HL-60 (cell line): ENCODE measurements at regions not wholly inside any gene's neighbourhood (a gene's known extent, or its start where the extent isn't known, plus 50 kb on each side); places are given as distances from the start of the nearest gene placed in this dataset.
"Not testable (repeated sequence)": the region's sequence is repeated elsewhere in the genome, so short reads cannot be mapped to it uniquely, and the experiment has no call there.

Experiments
- GABPA ChIP-seq: IDR thresholded peaks from 2 replicates; pipeline ENCODE4 v1.6.1; 2012; ENCODE audit warnings: low read depth
- POLR2AphosphoS5 ChIP-seq: IDR thresholded peaks from 2 replicates; pipeline ENCODE4 v1.6.1; 2012; ENCODE audit warnings: low read depth
- REST ChIP-seq: IDR thresholded peaks from 2 replicates; pipeline ENCODE4 v1.6.1; 2012; ENCODE audit warnings: low read depth; ENCODE audit not compliant: insufficient replicate concordance
- TF ChIP-seq, protein P1 (sequence below): IDR thresholded peaks from one replicate; pipeline ENCODE4 v1.5.1; 2011; ENCODE audit warnings: low read length, control low read depth, inconsistent platforms; ENCODE audit not compliant: insufficient read depth

- TF ChIP-seq, protein P1, sequence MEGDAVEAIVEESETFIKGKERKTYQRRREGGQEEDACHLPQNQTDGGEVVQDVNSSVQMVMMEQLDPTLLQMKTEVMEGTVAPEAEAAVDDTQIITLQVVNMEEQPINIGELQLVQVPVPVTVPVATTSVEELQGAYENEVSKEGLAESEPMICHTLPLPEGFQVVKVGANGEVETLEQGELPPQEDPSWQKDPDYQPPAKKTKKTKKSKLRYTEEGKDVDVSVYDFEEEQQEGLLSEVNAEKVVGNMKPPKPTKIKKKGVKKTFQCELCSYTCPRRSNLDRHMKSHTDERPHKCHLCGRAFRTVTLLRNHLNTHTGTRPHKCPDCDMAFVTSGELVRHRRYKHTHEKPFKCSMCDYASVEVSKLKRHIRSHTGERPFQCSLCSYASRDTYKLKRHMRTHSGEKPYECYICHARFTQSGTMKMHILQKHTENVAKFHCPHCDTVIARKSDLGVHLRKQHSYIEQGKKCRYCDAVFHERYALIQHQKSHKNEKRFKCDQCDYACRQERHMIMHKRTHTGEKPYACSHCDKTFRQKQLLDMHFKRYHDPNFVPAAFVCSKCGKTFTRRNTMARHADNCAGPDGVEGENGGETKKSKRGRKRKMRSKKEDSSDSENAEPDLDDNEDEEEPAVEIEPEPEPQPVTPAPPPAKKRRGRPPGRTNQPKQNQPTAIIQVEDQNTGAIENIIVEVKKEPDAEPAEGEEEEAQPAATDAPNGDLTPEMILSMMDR: not testable (repeated sequence)
- not testable (repeated sequence) for TF ChIP-seq POLR2AphosphoS5, REST, GABPA
Measured at GRCh38 chrX:112226795-112227194, 144.2 kb upstream of the TRPC5 start.
